AG08395 (cell line): ENCODE measurements at regions not wholly inside any gene's neighbourhood (a gene's known extent, or its start where the extent isn't known, plus 50 kb on each side); places are given as distances from the start of the nearest gene placed in this dataset.
"Not testable (repeated sequence)": the region's sequence is repeated elsewhere in the genome, so short reads cannot be mapped to it uniquely, and the experiment has no call there.

Experiments
- DNase-seq: peaks from one replicate; pipeline ENCODE4 v3.0.0; 2012; ENCODE audit warnings: mixed read lengths, low spot score

DNA sequence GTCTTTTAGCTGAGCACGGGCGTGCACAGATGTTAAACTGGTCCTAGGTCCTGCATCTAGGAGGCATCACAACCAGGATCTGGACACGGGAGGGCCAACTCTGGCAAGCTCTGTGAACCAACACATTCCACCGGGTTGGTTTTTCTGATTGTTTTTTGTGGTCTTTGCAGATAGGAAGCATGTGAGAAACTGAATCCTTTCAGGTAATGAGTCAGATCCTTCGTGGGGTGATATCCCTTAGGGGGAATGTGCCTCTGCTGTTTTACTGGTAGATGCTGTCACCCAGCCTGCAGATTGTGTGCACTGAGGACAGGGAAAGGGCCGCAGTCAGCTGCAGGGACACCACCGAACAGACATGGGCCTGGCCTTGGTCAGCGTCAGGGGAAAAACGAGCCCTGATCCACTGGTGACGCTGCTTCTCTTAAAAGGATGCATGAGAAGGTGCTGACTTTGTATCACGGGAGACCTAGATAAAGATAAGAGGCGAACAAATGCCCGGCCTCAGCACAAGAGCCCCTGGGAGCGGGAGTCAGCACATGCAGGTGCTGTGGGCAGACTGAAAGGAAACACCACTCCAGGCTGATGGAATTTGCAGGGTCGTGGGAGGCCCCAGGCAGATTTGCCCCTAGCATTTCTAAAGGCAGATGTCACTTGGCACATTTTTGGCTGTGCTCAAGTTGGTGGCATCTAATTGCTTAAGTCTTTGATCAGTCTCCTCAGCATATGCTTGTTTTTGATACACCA is 51.1 kb downstream of the DOP1B start:
- peak; percentile 17 for DNase-seq

- DNase-seq = no peak
These were observed 51.8 kb downstream of the DOP1B start for GRCh38 chr21:36208326-36209013.

DNA sequence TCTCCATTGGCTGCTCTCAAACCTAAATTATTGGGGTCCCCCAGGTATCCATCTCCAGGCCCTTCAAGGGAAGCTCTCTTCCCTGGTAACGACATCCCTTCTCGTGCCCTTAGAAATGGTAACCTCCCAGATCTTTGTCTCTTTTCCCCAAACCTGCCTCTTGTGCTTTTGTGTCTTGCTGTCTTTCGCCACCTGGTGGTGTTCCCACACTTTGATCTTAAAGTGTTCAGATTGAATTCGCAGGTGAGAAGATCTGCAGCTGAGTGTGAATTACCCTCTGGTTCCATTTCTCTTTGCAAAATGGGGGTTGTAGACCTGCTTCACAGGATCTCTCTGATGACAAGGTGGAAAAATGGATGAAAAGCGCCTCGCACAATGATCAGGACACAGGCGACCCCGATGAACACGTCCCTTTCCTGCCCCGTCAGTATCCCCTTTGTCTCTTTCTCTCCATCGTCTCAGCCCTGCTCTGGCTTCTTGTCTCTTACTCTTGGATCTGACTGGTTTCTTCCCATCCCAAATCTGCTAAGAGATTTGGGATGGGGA is 53.1 kb downstream of the DOP1B start:
- DNase-seq = peak; percentile 42

DNA sequence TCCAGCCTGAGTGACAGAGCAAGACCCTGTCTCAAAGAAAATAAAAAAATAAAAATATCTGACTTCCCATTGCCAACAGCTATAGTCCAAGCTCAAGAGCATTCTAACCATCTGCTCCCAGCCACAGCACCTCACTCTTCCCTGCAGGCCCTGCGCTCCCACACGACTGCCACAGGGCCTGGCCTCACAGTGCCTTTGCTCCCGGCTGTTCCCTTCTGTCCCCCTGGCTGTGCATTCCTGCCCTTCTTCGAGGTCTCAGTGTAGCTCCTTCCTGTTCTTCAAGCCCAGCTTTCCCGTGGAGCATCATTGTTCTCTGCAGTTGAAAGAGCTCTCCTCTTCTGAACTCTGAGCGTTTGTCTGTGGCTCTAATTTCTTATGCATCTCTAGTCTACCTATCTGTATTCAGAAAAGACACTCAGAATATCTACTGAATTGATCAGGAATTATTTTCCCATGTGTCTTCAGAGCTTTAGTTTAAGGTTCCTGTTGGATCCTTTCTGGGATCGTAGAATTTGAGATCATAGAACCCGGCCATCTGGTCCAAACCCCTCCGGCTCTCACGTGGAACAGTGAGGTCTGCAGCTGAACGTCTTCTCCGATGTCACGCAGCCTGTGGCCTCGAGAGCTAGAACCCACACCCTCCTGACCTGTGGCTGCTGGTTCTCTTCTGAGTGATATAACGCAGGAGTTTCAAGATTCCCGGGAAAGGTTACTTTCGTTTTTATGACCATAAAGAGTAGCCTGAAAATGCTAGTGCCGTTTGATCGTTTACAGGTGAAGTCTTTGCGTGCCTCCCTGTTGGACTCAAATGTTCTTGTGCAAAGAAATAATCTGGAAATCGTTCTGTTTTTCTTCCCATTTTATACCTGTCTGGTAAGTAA is 54.4 kb downstream of the DOP1B start:
- no peak for DNase-seq

- DNase-seq = peak; percentile 91
These were observed 55.3 kb downstream of the DOP1B start for GRCh38 chr21:36211660-36212512.

GRCh38 chr21:36212513-36212780 is 55.8 kb downstream of the DOP1B start:
- no peak for DNase-seq

- no peak for DNase-seq
These were observed 57.9 kb downstream of the DOP1B start for GRCh38 chr21:36214561-36214960.

DNA sequence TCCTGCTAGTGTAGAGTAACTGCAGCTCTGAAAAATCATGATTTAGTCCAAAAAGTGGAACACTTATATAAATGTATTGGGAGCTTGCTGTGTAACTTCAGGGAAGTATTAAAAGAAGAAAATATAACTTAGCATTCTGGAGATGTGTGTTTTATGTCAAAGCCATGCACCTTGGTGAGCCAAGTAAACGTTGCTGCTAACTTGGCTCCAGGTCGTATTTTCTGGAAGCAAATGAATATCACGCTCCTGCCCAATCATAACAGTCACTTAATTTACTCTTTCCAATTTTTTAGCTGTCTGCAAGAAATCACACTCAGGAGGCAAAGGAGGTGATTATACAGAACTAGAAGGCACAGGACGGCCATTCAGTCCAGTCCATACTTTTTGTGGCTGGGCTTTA is 61.1 kb downstream of the DOP1B start:
- no peak for DNase-seq

DNA sequence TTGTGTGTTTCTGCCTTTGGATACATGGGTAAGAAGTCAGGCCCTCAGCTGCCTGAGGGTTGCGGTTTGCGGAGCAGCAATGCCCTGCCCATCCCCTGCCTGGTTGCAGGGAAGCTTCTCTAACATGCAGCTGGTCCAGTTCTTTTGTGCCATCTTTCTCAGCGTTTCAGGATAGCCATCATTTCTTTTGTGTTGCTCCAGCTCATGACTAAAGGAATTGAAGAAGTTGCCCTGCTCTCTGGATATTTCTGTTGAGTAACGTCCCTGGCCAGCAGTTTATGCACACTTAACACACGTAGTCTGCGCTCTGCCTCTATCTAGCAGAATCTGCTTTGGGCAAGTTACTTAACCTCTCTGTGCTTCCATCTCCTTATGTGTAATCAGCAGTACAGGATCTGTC is 62.1 kb downstream of the DOP1B start:
- no peak for DNase-seq

GRCh38 chr21:36223451-36223850 is 66.8 kb downstream of the DOP1B start:
- DNase-seq = no peak

- no peak for DNase-seq
These were observed 72.6 kb downstream of the DOP1B start for GRCh38 chr21:36229181-36229580.

GRCh38 chr21:36231444-36231843 is 74.8 kb downstream of the DOP1B start:
- DNase-seq = not testable (repeated sequence)

DNA sequence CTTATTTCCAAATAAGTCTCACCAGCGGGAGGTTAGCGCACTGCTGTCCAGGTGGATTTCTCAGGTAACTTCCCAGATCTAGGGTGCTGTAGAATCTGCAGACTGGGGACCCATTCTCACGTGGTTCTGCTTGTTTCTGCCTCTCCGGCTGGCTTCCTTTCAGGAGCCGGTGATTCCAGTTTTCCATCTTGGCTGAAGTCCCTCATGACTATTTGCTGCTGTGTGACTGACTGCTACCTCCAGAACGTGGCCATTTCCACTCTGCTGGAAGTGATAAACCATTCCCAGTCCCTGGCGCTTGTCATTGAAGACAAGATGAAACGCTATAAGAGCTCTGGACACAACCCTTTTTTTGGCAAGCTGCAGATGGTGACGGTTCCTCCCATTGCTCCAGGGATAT is 76.0 kb downstream of the DOP1B start:
- no peak for DNase-seq

GRCh38 chr21:36235058-36235582 is 78.5 kb downstream of the DOP1B start:
- no peak for DNase-seq

- no peak for DNase-seq
These were observed 79.6 kb downstream of the DOP1B start for GRCh38 chr21:36236052-36236730.

GRCh38 chr21:36237441-36237840 is 80.8 kb downstream of the DOP1B start:
- DNase-seq = no peak

GRCh38 chr21:36239585-36239984 is 80.4 kb upstream of the MORC3 start:
- DNase-seq = no peak

GRCh38 chr21:36241717-36242116 is 78.3 kb upstream of the MORC3 start:
- DNase-seq = no peak

DNA sequence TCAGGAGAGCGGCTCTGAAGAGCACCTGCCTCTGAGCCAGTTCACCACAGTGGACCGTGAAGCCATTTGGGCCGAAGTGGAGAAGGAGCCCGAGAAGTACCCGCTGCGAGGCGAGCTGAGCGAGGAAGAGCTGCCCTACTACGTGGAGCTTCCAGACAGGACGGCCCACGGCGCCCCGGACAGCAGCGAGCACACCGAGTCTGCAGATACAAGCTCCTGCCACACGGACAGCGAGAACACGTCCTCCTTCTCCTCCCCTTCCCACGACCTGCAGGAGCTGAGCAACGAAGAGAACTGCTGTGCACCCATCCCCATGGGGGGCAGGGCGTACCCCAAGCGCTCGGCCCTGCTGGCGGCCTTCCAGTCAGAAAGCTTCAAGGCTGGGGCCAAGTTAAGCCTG is 74.9 kb upstream of the MORC3 start:
- DNase-seq = no peak

GRCh38 chr21:36245649-36246048 is 74.3 kb upstream of the MORC3 start:
- no peak for DNase-seq

GRCh38 chr21:36246080-36246631 is 73.8 kb upstream of the MORC3 start:
- no peak for DNase-seq
